Stimulated activated CD8-positive, alpha-beta memory T cell treated with anti-CD3 and anti-CD28 coated beads, Interleukin-7, amount 100 ng/mL, for 48 hours (primary cell): ENCODE measurements at regions not wholly inside any gene's neighbourhood (a gene's known extent, or its start where the extent isn't known, plus 50 kb on each side); places are given as distances from the start of the nearest gene placed in this dataset.
"Not testable (repeated sequence)": the region's sequence is repeated elsewhere in the genome, so short reads cannot be mapped to it uniquely, and the experiment has no call there.

Experiments used
- DNase-seq, 2 donors: peaks; one replicate each; pipeline ENCODE4 v3.0.0-alpha.2; 2020; ENCODE audit warnings: low read depth in 1 of 2; ENCODE audit errors: extremely low read depth in 1 of 2

DNA sequence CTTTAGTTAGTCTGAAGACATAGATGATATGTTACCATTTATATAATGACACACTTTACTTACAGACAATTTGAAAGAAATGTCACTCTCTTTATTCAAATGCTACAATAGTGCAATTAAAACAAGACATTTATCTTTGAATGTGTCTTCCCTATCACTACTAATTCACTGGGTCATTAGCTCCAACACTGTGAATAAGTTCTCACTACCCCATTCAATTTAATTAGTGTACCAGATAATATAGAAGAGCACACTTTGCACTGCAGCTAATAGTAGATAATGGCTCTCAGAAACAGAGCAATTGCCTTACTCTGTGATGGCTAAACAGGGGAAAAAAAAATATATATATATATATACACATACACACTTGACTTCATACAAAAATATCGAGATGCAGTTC is 497.0 kb downstream of the DTWD2 start:
- no peak for DNase-seq

DNA sequence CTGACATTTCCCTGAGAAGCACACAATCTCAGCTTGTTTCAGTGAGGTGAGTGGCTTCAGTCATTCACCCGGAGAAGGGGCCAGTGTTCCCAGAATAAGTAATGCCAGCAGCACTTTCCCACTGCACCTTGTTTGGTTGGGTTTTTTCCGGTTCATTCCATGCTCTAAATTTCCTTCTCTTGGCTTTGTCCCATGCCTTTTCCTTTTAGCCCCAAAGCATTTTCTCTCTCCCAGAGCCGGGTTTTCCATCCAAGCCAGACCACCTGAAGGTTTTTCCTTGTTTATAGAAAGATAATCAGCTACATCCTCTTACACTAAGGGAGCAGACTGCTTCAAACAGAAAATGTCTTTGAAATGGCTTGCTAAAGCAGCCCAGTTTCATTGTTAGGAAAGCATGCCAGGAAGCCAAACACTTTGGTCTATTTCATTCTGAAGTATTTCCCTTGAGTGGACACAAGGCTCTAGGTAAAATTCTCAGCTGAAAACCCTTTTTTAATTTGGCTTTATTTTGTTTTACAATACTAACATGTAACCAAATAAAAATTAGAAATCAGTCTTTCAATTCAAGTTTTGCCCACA is 501.6 kb downstream of the DTWD2 start:
- DNase-seq = no peak

DNA sequence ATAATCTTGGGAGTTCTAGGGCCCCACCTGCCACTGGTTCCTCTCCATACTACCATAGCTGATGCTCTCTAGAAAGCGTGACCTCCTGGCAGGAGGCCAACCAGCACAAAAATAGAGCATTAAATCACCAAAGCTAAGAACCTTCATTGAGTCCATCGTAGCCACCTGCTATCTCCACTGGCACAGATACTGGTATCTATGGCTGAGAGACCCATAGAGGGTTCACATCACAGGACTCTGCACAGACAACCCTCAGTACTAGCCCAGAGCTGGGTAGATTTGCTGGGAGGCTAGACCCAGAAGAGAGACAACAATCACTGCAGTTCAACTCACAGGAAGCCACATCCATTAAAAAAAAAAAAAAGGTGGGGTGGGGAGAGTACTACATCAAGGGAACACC is 509.1 kb downstream of the DTWD2 start:
- no peak for DNase-seq

DNA sequence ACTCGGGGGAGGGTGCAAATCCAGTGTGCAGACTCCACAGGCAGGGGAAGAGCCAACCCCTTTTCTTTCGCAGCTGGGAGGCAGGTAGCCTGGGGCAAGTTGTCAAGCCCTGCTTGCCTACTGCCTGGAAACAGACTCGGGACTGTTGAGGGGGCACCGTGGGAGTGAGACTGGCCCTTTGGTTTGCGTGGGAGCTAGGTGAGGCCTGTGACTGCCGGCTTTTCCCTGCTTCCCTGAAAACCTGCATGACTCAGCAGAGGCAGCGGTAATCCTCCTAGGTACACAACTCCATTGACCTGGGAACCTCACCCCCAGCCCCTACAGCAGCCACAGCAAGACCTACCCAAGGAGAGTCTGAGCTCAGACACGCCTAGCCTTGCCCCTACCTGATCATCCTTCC is 509.5 kb downstream of the DTWD2 start:
- no peak for DNase-seq

DNA sequence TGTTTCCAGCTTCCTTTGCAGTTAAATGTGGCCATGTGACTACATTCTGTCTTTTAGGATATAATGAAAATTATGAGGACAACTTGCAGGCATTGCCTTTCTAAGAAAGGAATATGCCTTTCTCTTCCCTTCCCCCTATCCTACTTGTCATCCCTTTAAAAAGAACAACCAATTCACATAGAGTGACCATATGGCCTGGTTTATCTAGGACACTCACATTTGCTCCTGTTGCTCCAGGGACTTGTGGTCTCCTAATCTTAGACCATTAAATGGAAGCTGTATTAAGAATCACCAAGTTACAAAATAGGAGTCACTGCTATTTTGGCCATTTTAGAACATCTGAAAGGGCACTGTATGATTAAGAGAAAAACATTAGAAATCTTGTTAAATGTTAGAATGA is 520.3 kb downstream of the DTWD2 start:
- no peak for DNase-seq

DNA sequence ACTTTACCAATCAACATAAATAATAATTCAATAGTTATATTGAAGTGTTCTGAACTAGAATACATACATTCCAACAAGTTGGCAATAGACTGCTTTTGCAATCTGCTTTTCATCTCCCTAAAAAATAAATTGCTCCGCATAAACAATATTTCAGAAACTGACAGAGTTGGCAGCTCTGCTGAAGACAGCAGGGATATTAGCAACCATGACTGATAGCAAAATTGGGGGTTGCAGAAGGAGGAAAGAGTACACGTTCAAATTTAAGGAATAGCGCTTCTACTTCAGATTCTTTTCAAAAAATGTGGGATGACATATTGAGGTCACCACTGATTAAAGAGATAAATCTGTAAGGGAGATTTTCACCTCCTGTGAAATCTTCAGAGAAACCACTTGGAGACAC is 521.2 kb downstream of the DTWD2 start:
- DNase-seq = no peak

DNA sequence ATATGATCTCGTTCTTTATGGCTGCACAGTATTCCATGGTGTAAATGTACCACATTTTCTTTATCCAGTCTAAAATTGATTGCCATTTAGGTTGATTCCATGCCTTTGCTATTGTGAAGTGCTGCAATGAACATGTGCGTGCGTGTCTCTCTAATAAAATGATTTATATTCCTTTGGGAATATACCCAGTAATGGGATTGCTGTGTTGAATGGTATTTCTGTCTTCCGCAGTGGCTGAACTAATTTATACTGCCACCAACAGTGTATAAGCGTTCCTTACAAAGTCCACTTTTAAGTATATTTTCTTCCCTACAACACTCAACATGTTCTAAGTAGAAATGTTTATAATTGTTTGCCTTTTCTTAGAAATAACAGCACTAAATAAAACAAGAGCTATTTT is 521.9 kb downstream of the DTWD2 start:
- DNase-seq = no peak

DNA sequence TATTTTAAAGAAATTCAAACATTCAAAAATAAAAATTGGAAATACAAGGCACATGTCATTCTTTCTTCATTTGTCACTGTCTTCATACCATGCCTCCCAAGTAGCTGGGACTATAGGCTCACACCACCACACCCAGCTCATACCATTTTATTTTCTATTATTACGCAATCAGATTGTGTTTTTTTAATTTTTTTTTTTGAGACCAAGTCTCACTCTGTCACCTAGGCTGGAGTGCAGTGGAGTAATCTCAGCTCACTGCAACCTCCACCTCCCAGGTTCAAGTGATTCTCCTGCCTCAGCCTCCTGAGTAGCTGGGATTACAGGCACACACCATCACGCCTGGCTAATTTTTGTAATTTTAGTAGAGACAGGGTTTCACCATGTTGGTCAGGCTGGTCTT is 526.1 kb downstream of the DTWD2 start:
- not testable (repeated sequence) for DNase-seq

DNA sequence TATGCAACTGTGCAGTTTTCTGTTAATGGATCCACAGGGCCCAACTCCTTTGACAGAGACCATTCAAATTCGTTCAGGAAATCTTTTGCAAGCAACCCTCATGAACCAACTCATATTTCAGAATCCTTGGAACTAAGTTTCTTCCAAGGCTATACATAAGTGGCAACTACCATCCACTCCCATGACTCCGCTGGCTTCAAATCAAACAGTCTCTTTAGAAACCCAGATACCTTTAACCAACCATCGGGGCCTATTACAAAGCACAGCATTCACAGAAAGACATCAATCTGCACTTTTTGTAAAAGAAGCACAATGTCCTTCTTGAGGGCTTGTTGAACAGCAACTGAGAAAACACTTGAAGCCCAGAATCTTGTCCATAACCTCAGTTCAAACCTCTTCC is 526.9 kb downstream of the DTWD2 start:
- DNase-seq = no peak

DNA sequence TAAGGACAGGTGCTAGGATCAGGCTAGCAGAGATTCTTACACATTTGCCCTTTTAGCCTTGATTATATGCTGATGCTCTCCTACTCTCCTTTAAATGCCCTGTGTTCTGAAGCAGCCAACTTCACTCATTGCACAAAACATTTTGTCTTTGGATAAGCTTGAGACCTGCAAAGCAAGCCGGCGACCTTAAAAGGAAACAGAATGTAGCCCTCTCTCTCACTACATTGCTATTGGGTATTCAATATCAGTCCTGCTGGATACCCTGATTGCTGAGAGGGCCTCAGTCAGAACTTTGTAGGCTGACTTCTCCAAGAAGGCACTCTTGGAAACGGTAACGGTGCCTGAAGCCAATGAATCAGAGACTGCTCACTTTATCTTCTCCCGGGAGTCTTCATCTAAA is 528.9 kb downstream of the DTWD2 start:
- DNase-seq = no peak

DNA sequence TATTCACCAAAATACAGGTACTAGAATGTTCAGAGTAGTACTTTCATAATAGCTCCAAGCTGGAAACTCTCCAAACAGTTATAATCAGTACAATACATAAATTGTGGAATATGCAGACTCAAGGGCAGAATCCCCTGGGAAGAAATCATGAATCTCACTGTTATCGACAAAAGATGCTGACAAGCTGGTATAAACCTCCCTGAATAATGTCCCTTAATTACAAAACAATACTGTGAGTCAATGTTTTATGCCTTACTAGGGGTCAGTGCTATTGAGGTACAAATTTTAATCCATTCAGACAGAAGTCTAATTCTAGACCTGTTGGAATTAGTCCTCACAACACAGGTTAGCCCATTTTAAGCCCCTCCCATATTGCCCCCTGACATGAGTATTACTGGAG is 532.3 kb downstream of the DTWD2 start:
- DNase-seq = no peak

DNA sequence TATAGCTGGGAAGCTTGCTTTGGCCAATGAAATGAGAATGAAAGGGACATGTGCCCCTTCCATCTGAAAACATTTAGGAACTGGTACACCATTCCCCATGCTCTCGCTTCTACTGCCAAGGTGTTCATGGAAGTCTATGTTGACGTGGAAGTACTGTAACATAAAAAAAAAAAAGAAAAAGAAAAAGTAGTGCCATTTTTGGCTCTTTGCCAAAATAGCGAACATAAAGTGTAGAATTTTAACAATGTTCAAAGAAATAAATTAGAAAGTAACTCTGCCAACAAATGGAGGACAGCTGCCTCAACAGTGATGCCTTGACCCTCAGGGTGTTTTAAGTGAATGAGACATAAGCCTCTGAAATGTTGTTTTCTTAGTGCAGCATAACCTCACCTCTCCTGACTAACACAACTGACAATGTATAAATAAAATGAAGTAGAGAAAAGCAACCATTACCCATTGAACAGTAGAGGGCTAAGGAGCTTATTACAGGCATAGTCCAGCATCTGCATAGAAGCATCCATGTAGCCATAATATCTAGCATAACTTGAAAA is 536.6 kb downstream of the DTWD2 start:
- DNase-seq = no peak

DNA sequence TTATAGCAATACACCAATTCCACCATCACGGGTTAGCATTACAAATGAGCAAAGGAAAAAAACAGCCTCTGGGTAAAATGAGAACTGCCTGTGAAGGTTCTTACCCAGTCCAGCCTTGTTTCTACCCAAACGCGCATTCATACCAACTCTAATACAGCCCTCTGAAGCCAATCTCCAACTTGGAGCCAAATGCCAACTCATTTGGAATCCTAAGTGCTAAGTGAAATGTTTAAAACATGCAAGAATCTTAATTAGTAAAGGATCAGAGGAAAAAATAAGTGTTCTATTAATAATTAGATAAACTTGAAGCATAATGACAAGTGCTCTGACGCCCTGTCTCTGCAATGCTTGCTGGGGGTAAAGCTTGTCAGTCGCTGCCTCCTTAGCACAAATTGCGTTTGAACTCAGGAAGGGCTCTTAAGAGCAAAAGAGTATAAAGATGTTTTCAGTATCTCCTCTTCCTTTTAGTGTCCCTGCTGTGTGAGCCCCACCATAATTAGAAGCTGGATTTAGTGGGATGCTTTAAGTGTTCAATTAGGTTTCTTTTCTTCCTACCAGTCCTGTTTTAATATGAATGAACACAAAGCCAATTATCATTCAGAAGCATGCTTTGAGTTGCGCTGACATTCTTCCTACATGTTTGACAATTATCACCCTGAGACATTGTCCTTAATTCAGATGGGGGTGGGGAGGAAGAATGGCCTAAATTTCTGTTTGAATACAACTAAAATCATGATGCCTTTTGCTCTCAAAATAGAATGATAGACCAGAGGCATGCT is 537.6 kb downstream of the DTWD2 start:
- no peak for DNase-seq

DNA sequence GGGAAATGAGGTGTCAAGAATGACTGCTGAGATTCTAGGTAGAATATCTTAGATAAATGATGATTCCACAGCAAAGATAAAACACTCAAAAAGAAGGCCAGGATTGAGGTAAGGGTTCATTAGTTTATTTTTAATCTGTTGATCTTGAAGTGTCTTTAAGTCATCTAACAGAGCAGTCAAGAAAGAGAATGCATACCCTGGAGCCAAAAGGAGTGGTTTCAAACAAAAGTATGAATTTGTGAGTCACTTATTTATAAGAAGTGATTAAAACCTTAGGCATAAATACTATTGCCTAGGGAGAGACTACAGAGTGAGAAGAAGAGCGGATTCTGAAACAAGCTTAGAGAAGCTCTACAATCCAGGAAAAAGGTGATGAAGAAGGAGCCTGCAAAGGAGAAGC is 541.0 kb downstream of the DTWD2 start:
- DNase-seq = no peak

DNA sequence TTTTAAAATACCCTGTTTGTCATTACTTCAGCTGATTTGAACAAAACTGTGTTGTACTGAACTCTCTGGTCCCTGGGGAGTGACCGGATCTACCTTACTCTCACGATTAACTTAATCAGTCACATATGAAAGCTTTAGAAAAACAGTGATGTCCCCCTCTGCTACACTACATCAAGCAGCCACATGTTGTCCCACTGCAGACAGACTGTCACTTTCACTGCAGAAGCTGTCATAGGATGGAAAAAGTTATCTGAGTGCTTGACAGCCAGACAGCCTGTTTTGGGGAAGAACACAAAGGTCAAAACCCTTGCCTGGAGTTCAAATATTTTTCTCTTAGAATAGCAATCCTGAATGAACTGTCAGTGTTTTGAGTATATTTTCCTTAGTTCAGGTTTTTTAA is 546.4 kb downstream of the DTWD2 start:
- DNase-seq = no peak

DNA sequence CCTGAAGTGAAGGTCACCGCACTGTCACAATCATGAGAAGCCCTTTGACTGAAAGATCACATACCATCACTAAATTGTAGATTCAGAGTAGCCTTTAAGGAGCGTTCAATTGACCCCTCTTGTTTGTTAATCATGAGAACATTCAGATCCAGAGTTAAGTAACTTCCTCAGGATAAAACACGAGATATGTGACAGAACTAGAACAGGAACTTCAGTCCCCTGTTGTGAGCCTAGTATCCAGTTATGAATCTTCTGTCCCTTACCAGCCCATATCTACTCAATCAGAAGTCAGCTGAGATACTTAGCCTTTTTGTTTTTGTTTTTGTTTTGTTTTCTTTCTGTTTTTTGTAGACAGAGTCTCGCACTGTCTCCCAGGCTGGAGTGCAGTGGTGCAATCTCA is 547.3 kb downstream of the DTWD2 start:
- no peak for DNase-seq

DNA sequence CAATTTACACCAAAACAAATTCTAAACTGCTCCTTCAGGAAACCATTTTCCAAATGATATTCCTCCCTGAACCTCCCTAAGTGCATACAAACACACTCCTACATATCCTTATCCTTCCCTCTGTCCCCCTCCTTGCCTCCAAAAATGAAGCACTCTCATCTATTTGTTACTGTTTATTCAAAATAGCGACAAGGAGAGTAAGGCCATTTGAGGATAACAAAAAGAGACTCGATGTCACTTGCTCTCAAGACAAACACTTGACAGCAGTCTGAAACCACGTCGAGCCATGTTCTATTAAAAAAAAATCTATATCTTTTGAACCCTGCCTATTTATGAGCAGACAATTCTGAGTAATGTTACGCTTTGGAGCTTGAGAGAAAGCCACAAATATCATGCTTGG is 547.9 kb downstream of the DTWD2 start:
- DNase-seq = no peak

DNA sequence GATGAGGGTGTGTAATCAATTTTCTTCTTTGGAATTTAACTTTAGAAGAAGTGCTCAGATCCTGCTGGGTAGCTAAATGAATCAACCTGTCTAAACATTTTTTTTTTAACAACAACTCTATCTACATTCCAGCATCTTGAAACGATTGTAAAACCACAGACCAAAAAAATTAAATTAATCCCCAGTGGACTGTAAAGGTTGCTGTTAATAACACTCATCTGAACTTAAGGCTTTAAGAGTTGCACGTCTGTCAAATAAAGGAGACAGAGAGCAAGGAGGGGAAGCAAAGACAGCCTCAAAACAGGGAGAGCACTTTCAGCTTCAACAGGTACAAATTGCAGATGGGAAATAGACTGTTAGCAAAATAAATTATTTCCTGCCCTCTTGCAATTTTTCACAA is 548.5 kb downstream of the DTWD2 start:
- DNase-seq = no peak

DNA sequence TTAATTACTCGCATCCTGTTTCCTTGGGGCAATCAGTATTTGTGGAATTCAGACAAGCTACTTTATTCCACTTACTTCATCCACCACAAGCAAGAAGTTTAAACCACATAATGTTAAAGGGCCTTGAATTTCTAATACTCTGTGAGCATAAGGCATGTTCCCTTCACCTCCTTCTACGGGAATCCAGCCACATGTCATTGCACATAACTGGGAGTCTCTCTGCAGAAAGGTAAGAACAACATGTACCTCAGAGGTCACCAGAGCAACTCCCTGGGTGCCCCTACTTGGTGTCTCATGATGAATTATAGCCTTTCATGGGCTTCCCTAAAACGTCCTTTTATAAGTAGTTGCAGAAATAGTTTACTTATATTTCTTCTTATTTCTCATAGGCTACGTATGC is 553.2 kb downstream of the DTWD2 start:
- DNase-seq = no peak

DNA sequence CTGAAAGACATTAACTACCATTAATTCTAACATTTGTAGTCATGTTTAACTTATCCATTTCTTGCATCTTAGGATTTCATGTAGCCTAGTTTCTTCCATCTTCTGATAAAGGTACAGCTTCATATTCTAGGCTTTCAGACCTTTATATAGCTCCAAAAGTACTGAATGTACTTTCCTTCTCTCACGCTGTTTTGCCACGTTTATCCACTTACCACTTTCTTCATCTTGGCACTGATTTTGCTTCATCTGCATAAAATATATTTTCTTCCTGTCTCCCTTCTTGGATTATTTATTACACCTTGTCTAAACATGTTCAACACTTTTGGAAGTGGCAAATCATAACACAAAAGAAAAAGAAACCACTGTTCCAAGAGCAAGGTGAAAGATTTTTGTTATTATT is 553.8 kb downstream of the DTWD2 start:
- DNase-seq = no peak

DNA sequence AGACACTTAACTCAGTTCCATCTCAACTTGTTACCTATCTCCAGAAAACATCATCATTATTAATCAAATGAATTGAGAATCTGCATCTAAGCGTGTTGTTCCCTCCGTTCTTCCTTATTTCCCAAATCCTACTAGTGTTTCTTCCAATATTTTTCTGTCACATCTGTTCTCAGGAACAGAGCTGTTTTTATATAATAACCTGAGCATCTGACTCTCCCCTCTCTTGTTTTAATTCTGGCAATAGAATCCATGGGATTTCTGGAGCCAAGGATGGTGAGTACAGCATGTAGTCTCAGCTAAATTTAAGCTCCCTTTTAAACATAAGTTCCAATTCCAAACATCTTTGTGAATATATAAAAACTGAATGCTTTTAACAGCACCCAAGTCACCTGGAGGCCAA is 558.3 kb downstream of the DTWD2 start:
- no peak for DNase-seq

DNA sequence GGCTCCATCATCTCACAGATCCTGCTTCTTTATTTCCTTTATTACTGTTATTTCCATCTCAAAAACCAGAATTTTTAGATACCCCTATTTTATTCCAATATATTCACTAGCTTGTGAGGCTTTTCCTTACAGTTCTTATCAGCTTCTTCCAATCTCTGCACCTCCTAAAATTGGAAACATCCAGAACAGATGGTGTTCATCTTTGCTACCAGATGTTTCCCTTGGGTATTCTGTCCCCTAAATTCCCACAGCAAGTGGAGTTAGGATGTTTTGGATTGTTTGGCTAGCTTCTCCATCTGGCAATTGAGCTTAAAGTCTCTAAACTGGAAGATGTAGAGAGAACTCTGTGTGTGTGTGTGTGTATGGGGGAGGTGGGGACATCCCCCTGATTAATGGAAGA is 580.4 kb downstream of the DTWD2 start:
- DNase-seq = no peak

DNA sequence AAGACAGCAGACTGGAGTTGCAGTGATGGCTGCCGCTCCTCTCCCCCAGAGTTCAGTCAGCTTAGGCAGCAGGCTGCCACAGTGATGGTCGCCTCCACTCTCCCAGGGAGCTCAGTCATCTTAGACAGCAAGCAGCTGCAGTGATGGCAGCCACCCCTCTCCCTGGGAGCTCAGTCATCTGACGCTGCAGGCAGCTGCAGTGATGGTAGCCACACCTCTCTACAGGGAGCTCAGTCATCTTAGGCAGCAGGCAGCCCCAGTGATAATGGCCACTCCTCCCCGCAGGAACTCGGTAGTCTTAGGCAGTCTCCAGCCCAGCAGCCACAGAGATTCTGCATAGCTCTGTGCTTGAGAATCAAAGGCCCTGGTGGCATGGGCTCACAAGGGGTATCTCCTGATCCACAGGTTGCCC is 582.7 kb downstream of the DTWD2 start:
- no peak for DNase-seq
